Common myeloid progenitor, CD34-positive (primary cell): ENCODE measurements at regions not wholly inside any gene's neighbourhood (a gene's known extent, or its start where the extent isn't known, plus 50 kb on each side); places are given as distances from the start of the nearest gene placed in this dataset.
A peak's percentile ranks its signal among the peaks of the same experiment; 100 is the strongest.

Experiments used
- CTCF ChIA-PET: fragments of 350-600 bp; sonication (Branson Sonifier 250); formaldehyde crosslinking; loops from one replicate; lab custom pipeline; 2021; ENCODE audit warnings: antibody characterized with exemption; lab: Charles Lee
- POLR2A ChIA-PET: fragments of 350-600 bp; sonication (Branson Sonifier 250); formaldehyde crosslinking; loops from one replicate; lab custom pipeline; 2021; ENCODE audit warnings: antibody characterized with exemption; lab: Charles Lee
- DNase-seq, 3 donors: peaks; one replicate each; pipeline versions ENCODE4 v3.0.0 to v3.0.0-alpha.2; 2013
- H3K27ac ChIP-seq, 2 experiments: 1 replicate in 1 of 2; 2 replicates in 1 of 2; pipeline ENCODE4 v1.7.0; 2013; ENCODE audit warnings: inconsistent platforms in 2 of 2, low read length in 2 of 2, mild to moderate bottlenecking in 2 of 2, low read depth in 1 of 2, moderate library complexity in 1 of 2; ENCODE audit not compliant: severe bottlenecking in 2 of 2, insufficient read depth in 1 of 2, poor library complexity in 1 of 2
- H3K27me3 ChIP-seq, 5 experiments: replicated peaks in 2 of 5; 1 replicate in 3 of 5; 2 replicates in 2 of 5; pipeline versions ENCODE4 v1.6.1 to v1.7.0; 2013; ENCODE audit warnings: low read length in 4 of 5, mild to moderate bottlenecking in 2 of 5, moderate library complexity in 2 of 5, inconsistent platforms in 1 of 5; ENCODE audit not compliant: insufficient read depth in 5 of 5, control insufficient read depth in 4 of 5
- H3K36me3 ChIP-seq, 4 experiments: 1 replicate in 2 of 4; 2 replicates in 2 of 4; pipeline versions ENCODE4 v1.6.1 to v1.7.0; 2013; ENCODE audit warnings: low read length in 3 of 4, control low read depth in 1 of 4, mild to moderate bottlenecking in 1 of 4; ENCODE audit not compliant: control insufficient read depth in 4 of 4, insufficient read depth in 4 of 4
- H3K4me1 ChIP-seq, 4 experiments: 1 replicate in 3 of 4; 2 replicates in 1 of 4; pipeline versions ENCODE4 v1.6.1 to v1.7.1; 2013; ENCODE audit warnings: low read length in 3 of 4, mild to moderate bottlenecking in 3 of 4, control low read depth in 1 of 4, inconsistent platforms in 1 of 4, moderate library complexity in 1 of 4; ENCODE audit not compliant: control insufficient read depth in 4 of 4, insufficient read depth in 4 of 4; ENCODE audit errors: control extremely low read depth in 1 of 4
- H3K4me3 ChIP-seq, 7 experiments: 1 replicate in 4 of 7; 2 replicates in 3 of 7; pipeline versions ENCODE4 v1.5.1 to v1.7.0; 2013; ENCODE audit warnings: mild to moderate bottlenecking in 7 of 7, low read length in 6 of 7, moderate library complexity in 6 of 7, inconsistent platforms in 2 of 7, low read depth in 2 of 7, control low read depth in 1 of 7; ENCODE audit not compliant: insufficient read depth in 4 of 7, control insufficient read depth in 1 of 7; ENCODE audit errors: extremely low read depth in 1 of 7
- H3K9me3 ChIP-seq, 5 experiments: 1 replicate in 4 of 5; 2 replicates in 1 of 5; pipeline versions ENCODE4 v1.6.1 to v1.7.1; 2013; ENCODE audit warnings: low read length in 4 of 5, mild to moderate bottlenecking in 2 of 5, inconsistent platforms in 1 of 5, low read depth in 1 of 5, moderate library complexity in 1 of 5; ENCODE audit not compliant: control insufficient read depth in 4 of 5, insufficient read depth in 2 of 5; ENCODE audit errors: control extremely low read depth in 1 of 5
- WGBS: methylation state at CpG from one replicate; pipeline ENCODE4 v1.1.5; 2013; ENCODE audit not compliant: insufficient coverage; 5-methylcytosine and 5-hydroxymethylcytosine counted together

GRCh38 chr2:37585982-37586621 is 85.3 kb downstream of the CDC42EP3 start:
- no peak overlapping the region for H3K27ac ChIP-seq
- H3K4me3 ChIP-seq: no peak overlapping the region

GRCh38 chr2:37586663-37587317 is 84.7 kb downstream of the CDC42EP3 start:
- ChIA-PET POLR2A (no interaction called here), CTCF (interaction anchor here (0.8 to 1.5 kb wide), 3 partner anchors 48 to 246 kb away, joined by 3 to 6 read pairs (median 3); no protein-coding TSS in a partner anchor)
- DNase-seq: no peak
- WGBS: 62% methylated on average over 2 of the region's 3 CpGs
- no peak overlapping the region for H3K27ac ChIP-seq
- H3K4me1 ChIP-seq: peaks cover 9 to 55% (median 40%) of the 10 kb centered on the region in 4 experiments
- no peak overlapping the region for H3K4me3 ChIP-seq
- H3K9me3 ChIP-seq: no peaks in the 10 kb centered on the region
- no peaks in the 10 kb centered on the region for H3K27me3 ChIP-seq
- no peaks in the 10 kb centered on the region for H3K36me3 ChIP-seq

More at GRCh38 chr2:37585982-37586621, 85.3 kb downstream of the CDC42EP3 start:
- ChIA-PET POLR2A (interaction anchor here (0.7 kb wide), 1 partner anchor 33 kb away, joined by 4 read pairs; no protein-coding TSS in a partner anchor), CTCF (interaction anchor here (0.8 to 1.5 kb wide), 6 partner anchors 27 to 291 kb away, joined by 3 to 6 read pairs (median 4); no protein-coding TSS in a partner anchor)
- no peaks in the 10 kb centered on the region for H3K36me3 ChIP-seq
- H3K9me3 ChIP-seq: no peaks in the 10 kb centered on the region
- peaks cover 9 to 53% (median 40%) of the 10 kb centered on the region in 4 experiments for H3K4me1 ChIP-seq
- WGBS: 16% methylated on average over 3 of the region's 7 CpGs
- no peaks in the 10 kb centered on the region for H3K27me3 ChIP-seq
- peak; percentile 79 to 93 (median 88) for DNase-seq

- H3K4me1 ChIP-seq: peaks cover 3 to 50% (median 34%) of the 10 kb centered on the region in 4 experiments
- H3K9me3 ChIP-seq: no peaks in the 10 kb centered on the region
- no peaks in the 10 kb centered on the region for H3K27me3 ChIP-seq
- no CpG with 5 or more reads among the region's 2 CpGs for WGBS
- no peak for DNase-seq
- no peak overlapping the region for H3K4me3 ChIP-seq
- CTCF ChIA-PET: no interaction called here
- H3K36me3 ChIP-seq: no peaks in the 10 kb centered on the region
- no peak overlapping the region for H3K27ac ChIP-seq
- POLR2A ChIA-PET: no interaction called here
Observed at GRCh38 chr2:37587817-37588216, 83.6 kb downstream of the CDC42EP3 start.

- peaks cover 0 to 45% (median 28%) of the 10 kb centered on the region in 4 experiments for H3K4me1 ChIP-seq
- POLR2A ChIA-PET: no interaction called here
- no peak for DNase-seq
Observed at GRCh38 chr2:37588316-37588777, 83.1 kb downstream of the CDC42EP3 start.

GRCh38 chr2:37589298-37589697 is 82.1 kb downstream of the CDC42EP3 start:
- H3K27ac ChIP-seq: no peak overlapping the region
- DNase-seq: no peak
- ChIA-PET CTCF (interaction anchor here (0.9 to 1.9 kb wide), 3 partner anchors 10 to 235 kb away, joined by 3 to 8 read pairs (median 3); no protein-coding TSS in a partner anchor), POLR2A (no interaction called here)
- no peaks in the 10 kb centered on the region for H3K36me3 ChIP-seq
- H3K4me1 ChIP-seq: peaks cover 0 to 44% (median 28%) of the 10 kb centered on the region in 4 experiments
- WGBS: 100% methylated on average over 2 of the region's 3 CpGs
- H3K9me3 ChIP-seq: no peaks in the 10 kb centered on the region
- H3K27me3 ChIP-seq: no peaks in the 10 kb centered on the region
- H3K4me3 ChIP-seq: no peak overlapping the region

More at GRCh38 chr2:37588316-37588777, 83.1 kb downstream of the CDC42EP3 start:
- H3K27ac ChIP-seq: no peak overlapping the region
- no peaks in the 10 kb centered on the region for H3K27me3 ChIP-seq
- H3K36me3 ChIP-seq: no peaks in the 10 kb centered on the region
- 98% methylated on average over 5 of the region's 6 CpGs for WGBS
- H3K9me3 ChIP-seq: no peaks in the 10 kb centered on the region
- no peak overlapping the region for H3K4me3 ChIP-seq
- CTCF ChIA-PET: interaction anchor here (0.9 kb wide), 1 partner anchor 236 kb away, joined by 3 read pairs; no protein-coding TSS in a partner anchor

- Histone ChIP-seq H3K9me3 (no peaks in the 10 kb centered on the region), H3K27ac (no peak overlapping the region), H3K4me1 (peaks cover 0 to 40% (median 26%) of the 10 kb centered on the region in 4 experiments), H3K4me3 (no peak overlapping the region), H3K27me3 (no peaks in the 10 kb centered on the region), H3K36me3 (no peaks in the 10 kb centered on the region)
- ChIA-PET CTCF (interaction anchor here (1.0 to 1.9 kb wide), 5 partner anchors 7 to 222 kb away, joined by 3 to 8 read pairs (median 3); no protein-coding TSS in a partner anchor), POLR2A (no interaction called here)
- peak in 2 of 3 donors; percentile 41 to 44 for DNase-seq
- WGBS: 100% methylated on average over 1 of the region's 3 CpGs
Observed at GRCh38 chr2:37590119-37590571, 81.3 kb downstream of the CDC42EP3 start.
